HUDEP-2 (cell line): ENCODE measurements at regions not wholly inside any gene's neighbourhood (a gene's known extent, or its start where the extent isn't known, plus 50 kb on each side); places are given as distances from the start of the nearest gene placed in this dataset.
"Not testable (repeated sequence)": the region's sequence is repeated elsewhere in the genome, so short reads cannot be mapped to it uniquely, and the experiment has no call there.

Experiments
- DNase-seq, 76 experiments: peaks; one replicate each; lab custom pipeline; 2025; ENCODE audit not compliant: unreplicated experiment in 76 of 76; lab: John Stamatoyannopoulos, UW

GRCh38 chr6:105884426-105884825 is 201.7 kb upstream of the PRDM1 start:
- DNase-seq, result no peak

DNA sequence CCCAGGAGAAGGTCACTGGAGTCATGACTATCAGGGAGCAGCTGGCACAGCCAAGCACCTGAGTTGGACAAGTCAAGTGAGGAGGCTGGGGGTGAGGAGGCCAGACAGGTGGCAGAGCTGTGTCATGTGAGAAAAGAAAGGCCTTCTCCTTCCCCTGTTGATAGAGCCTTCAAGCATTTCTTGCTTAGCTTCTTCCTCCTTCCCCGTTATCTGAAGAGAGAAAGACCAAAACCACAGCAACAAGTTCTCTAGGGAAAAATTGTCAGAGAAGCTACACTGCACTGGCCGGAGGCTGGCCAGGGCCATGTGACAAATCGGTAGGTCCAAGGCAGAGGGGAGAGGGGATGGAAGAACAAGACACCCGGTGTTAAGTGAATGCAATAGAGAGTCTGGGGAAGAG is 202.1 kb upstream of the PRDM1 start:
- DNase-seq, result no peak

GRCh38 chr6:105882828-105883227 is 203.3 kb upstream of the PRDM1 start:
- no peak for DNase-seq

GRCh38 chr6:105882121-105882803 is 203.9 kb upstream of the PRDM1 start:
- no peak for DNase-seq

DNA sequence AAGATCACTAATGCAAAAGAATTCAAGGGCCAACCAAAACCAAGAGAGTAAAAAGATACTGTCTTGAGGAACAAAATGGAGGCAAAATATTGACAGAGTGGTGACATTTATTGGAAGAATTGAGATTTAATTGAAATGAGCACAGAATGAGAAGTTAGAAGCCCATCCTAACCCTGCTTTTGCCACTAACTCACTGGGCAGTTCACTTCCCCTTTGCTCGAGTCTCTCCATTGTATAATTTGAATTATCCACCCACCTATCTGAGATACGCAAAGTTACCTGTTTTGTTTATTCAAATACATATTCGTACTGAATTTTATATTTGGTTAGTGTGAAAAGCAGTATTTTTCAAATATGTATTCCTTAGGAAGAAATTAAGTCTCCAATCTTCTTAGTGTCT is 204.5 kb upstream of the PRDM1 start:
- no peak for DNase-seq

DNA sequence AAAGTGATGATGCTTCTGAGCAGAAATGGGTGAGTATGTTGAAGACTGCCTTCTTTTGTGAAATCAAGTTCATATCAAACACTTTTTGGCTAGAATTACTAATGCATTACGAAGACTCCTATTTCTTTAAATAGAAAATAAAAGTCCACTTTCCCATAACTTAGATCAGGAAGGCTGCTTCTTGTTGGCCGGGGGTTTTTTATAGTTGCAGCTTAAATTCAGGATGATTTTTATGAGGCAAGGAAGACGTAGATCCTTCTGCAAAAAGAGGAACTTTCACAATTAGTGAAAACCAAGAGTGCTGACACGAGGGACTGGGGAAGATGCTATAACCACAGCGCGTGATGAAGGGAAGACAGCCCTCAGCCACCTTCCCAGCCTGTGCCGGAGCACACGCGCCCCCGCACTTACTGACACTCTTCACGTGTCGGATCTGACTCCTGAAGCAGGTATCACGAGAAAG is 206.1 kb upstream of the PRDM1 start:
- no peak for DNase-seq

DNA sequence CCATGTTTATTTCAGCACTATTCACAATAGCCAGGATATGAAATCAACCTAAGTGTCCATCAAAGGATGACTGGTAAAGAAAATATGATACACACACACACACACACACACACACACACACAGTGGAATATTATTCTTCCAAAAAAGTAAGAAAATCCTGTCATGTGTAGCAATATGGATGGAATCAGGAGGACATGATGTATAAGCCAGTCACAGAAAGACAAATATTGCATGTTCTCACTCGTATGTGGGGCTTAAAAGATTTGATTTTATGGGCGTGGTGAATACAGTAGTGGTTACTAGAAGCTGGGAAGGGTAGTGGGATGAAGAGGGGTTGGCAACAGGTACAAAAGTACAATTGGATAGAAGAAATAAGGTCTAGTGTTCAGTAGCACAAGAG is 207.0 kb upstream of the PRDM1 start:
- DNase-seq, result no peak

- no peak for DNase-seq
Observed at GRCh38 chr6:105875974-105876640, 210.0 kb upstream of the PRDM1 start.

DNA sequence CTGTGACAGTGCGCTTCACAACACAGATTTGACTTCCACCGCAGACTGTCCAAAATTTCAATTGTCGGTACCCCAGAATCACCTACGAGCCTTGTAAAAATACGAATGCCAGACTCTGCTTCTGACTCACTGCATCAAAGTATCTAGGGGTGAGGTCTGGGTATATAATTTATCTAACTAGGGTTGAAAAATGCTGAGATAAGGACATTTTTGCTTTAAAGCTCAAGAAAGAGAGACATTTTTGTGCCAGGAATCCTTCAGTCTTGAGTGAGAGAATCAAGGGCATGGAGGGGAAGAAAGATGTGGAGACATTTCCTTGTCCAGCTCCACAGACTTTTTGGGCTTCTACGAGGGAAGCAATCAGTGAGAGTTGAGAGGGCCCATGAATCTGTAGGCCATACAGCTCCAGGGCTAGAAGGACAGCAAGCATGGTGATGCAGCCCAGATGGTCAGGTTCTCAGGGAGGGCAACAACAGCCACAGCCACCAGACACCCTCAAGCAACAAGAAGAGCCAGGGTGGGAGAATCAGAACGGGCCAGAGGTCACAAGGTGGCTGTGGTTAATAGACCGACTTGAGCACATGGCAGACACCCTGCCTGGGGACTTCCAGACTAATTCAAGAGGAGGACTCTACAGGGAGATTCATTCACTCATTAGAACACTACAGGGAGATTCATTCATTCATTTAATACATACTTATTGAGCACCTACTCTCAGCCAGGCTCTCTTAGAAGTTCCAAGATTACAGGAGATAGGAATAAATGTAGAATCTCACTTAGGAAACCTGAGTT is 211.1 kb upstream of the PRDM1 start:
- DNase-seq, result no peak

DNA sequence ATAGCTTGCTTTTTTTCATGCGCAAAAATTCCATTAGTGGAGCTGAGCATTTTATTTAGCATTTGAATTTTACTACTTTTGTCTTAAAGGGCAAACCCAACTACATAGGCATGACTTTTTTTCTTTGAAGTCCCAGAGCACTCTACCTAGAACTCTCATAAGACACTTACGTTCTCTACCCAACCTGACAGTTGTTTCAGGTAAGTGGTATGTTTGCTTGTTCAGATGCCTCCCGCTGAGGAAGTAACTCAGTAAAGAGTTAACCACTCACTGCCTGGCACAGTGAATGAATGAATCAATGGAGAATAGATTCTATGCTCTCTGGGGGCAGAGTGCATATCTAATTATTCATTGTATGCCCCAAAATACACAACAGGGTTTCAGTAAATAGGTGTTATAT is 212.3 kb upstream of the PRDM1 start:
- no peak for DNase-seq

GRCh38 chr6:105873211-105873704 is 212.9 kb upstream of the PRDM1 start:
- DNase-seq, result no peak

- no peak for DNase-seq
Observed at GRCh38 chr6:105872249-105872648, 213.9 kb upstream of the PRDM1 start.

GRCh38 chr6:105871542-105871941 is 214.6 kb upstream of the PRDM1 start:
- no peak for DNase-seq

GRCh38 chr6:105869835-105870440 is 216.2 kb upstream of the PRDM1 start:
- DNase-seq, result no peak

- DNase-seq, result no peak
Observed at GRCh38 chr6:105868823-105869460, 217.2 kb upstream of the PRDM1 start.

DNA sequence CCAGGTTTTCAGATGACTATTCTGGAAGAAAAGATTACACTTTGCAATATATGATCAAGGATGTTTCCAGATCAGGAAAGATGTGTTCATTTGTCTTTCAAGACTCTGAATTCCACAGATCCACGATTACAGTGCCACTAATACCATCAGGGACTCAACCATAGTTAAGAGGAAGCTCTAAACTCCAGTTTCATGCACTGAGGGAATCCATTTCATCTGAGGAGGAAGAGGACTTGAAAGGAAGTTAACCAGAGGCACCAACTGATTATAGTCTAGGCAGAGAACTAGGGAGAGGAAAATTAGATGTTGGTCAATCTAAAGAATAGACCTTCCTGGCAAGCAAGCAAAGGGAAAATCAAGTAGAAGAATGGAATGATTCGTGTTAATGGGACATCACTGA is 218.3 kb upstream of the PRDM1 start:
- DNase-seq, result no peak

- DNase-seq, result no peak
Observed at GRCh38 chr6:105867277-105867676, 218.9 kb upstream of the PRDM1 start.

DNA sequence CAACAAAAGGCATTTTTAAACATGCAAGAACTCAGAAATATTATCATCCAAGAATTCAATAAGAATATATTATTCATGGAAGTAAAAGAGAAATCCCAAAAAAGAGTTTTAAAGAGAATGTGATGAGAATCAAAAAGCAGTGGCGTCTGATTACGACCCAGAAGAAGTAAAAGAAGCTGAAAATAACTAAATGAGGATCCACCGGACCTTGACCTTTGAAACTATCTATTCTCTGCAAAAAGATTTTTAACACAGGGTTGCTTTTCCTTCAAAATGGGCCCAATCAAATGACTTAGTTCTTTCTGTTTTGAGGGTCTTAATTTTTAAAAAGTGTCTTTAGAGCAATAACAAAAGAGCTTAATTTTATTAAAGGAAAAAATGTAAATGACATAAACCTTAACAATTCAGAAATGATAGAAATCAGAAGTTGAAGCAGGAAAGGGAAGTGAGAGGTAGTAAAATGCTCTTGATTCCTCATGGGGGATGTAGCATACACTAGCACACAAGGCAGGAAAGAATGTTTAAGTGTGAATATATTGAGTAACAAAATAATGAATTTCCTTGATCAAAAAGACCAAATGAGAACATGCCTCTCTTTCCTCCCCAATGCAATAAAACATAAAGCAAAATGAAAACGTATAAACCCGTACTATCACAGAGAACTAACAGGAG is 223.1 kb upstream of the PRDM1 start:
- no peak for DNase-seq

GRCh38 chr6:105860927-105861326 is 225.2 kb upstream of the PRDM1 start:
- not testable (repeated sequence) for DNase-seq

- DNase-seq, result no peak
Observed at GRCh38 chr6:105859457-105859856, 226.7 kb upstream of the PRDM1 start.
